ENCODE measurements at regions not wholly inside any gene's neighbourhood (a gene's known extent, or its start where the extent isn't known, plus 50 kb on each side); places are given as distances from the start of the nearest gene placed in this dataset.
A peak's percentile ranks its signal among the peaks of the same experiment; 100 is the strongest.

GRCh38 chr1:168782559-168783116 lies 53.6 kb upstream of the DPT start:
- H3K36me3 ChIP-seq (ENCODE audit: low read depth, missing control alignments), result no peaks in the 10 kb centered on the region
- no peaks in the 10 kb centered on the region for H3K4me1 ChIP-seq
- H3K27ac ChIP-seq, result no peak overlapping the region
- no peak for DNase-seq
- no peaks in the 10 kb centered on the region for H3K27me3 ChIP-seq
- H3K9me3 ChIP-seq, result no peaks in the 10 kb centered on the region
- 79 to 81% methylated on average over 3 of the region's 3 CpGs for WGBS, 2 donors
- TF ChIP-seq CTCF (IDR thresholded peaks at IDR 0.05), result no peak
- no peak for TF ChIP-seq POLR2A (IDR thresholded peaks at IDR 0.05)
- intact Hi-C loops (cut with DNase I; ENCODE audit: low total_unique reads), result no loop called here
- no peak overlapping the region for H3K4me3 ChIP-seq

GRCh38 chr1:168783458-168784210 lies 54.6 kb upstream of the DPT start:
- Histone ChIP-seq H3K9me3 (no peaks in the 10 kb centered on the region), H3K4me1 (no peaks in the 10 kb centered on the region), H3K27ac (no peak overlapping the region), H3K4me3 (no peak overlapping the region), H3K27me3 (no peaks in the 10 kb centered on the region), H3K36me3 (ENCODE audit: low read depth, missing control alignments) (no peaks in the 10 kb centered on the region)
- DNase-seq, result peak; percentile 36
- intact Hi-C loops (cut with DNase I; ENCODE audit: low total_unique reads), result no loop called here
- WGBS, 2 donors, result 44 to 56% methylated on average over 4 of the region's 4 CpGs
- TF ChIP-seq CTCF (IDR thresholded peaks at IDR 0.05) (no peak), POLR2A (IDR thresholded peaks at IDR 0.05) (no peak)

GRCh38 chr1:168786476-168787330 lies 57.7 kb upstream of the DPT start:
- Histone ChIP-seq H3K4me1 (no peaks in the 10 kb centered on the region), H3K27ac (no peak overlapping the region), H3K27me3 (no peaks in the 10 kb centered on the region), H3K36me3 (ENCODE audit: low read depth, missing control alignments) (no peaks in the 10 kb centered on the region), H3K9me3 (no peaks in the 10 kb centered on the region), H3K4me3 (no peak overlapping the region)
- WGBS, 2 donors, result 68 to 82% methylated on average over 4 of the region's 4 CpGs
- no peak for TF ChIP-seq CTCF (IDR thresholded peaks at IDR 0.05)
- no peak for TF ChIP-seq POLR2A (IDR thresholded peaks at IDR 0.05)
- intact Hi-C loops (cut with DNase I; ENCODE audit: low total_unique reads), result no loop called here
- no peak for DNase-seq

GRCh38 chr1:168788258-168788657 lies 59.3 kb upstream of the DPT start:
- no peaks in the 10 kb centered on the region for H3K36me3 ChIP-seq (ENCODE audit: low read depth, missing control alignments)
- no peaks in the 10 kb centered on the region for H3K4me1 ChIP-seq
- intact Hi-C loops (cut with DNase I; ENCODE audit: low total_unique reads), result no loop called here
- H3K27me3 ChIP-seq, result no peaks in the 10 kb centered on the region
- no peaks in the 10 kb centered on the region for H3K9me3 ChIP-seq
- no peak for DNase-seq
- H3K27ac ChIP-seq, result no peak overlapping the region
- TF ChIP-seq CTCF (IDR thresholded peaks at IDR 0.05), result no peak
- no peak for TF ChIP-seq POLR2A (IDR thresholded peaks at IDR 0.05)
- H3K4me3 ChIP-seq, result no peak overlapping the region
- WGBS, 2 donors, result 84 to 85% methylated on average over 1 of the region's 1 CpG

Data from testis (tissue), 2 donors.